K562 (cell line): ENCODE measurements at regions not wholly inside any gene's neighbourhood (a gene's known extent, or its start where the extent isn't known, plus 50 kb on each side); places are given as distances from the start of the nearest gene placed in this dataset.

Experiments
- ATF4 ChIP-seq: fragments of 450-650 bp; formaldehyde crosslinking; IDR thresholded peaks from 2 replicates; pipeline ENCODE4 v1.4.0; 2022; ENCODE audit warnings: mild to moderate bottlenecking, moderate library complexity
- E2F6 ChIP-seq, 2 experiments: IDR thresholded peaks; 2 replicates each; pipeline ENCODE4 v1.6.1; 2011; ENCODE audit warnings: borderline replicate concordance in 1 of 2, control low read depth in 1 of 2, low read depth in 1 of 2, low read length in 1 of 2, mild to moderate bottlenecking in 1 of 2, mixed read lengths in 1 of 2, moderate library complexity in 1 of 2; ENCODE audit not compliant: insufficient read depth in 1 of 2, insufficient read length in 1 of 2, poor library complexity in 1 of 2, severe bottlenecking in 1 of 2; ENCODE audit errors: extremely low read depth in 1 of 2
- EP300 ChIP-seq: IDR thresholded peaks from 2 replicates; pipeline ENCODE4 v1.6.1; 2012; ENCODE audit warnings: low read length, improper control_type of control experiment
- GTF2B ChIP-seq: IDR thresholded peaks from 2 replicates; pipeline ENCODE4 v1.6.1; 2011; ENCODE audit not compliant: insufficient read length; ENCODE audit errors: extremely low read depth
- MAFG ChIP-seq: fragments of 450-650 bp; conservative IDR thresholded peaks from 2 replicates; pipeline ENCODE4 v1.6.1; 2016; ENCODE audit warnings: missing genetic modification characterization, missing compliant biosample characterization
- MAFK ChIP-seq: IDR thresholded peaks from 2 replicates; pipeline ENCODE4 v1.6.1; 2011; ENCODE audit warnings: low read length, improper control_type of control experiment
- MAZ ChIP-seq, 2 experiments: fragments of 450-650 bp in 1 of 2; sonication (generic) in 1 of 2; formaldehyde crosslinking; IDR thresholded peaks in 1 of 2; conservative IDR thresholded peaks in 1 of 2; 2 replicates each; pipeline versions ENCODE4 v1.4.0 to v1.5.0; 2020; ENCODE audit warnings: mild to moderate bottlenecking in 1 of 2, missing genetic modification reagents in 1 of 2
- PHF8 ChIP-seq: fragments of 200-600 bp; sonication (generic); IDR thresholded peaks from 2 replicates; pipeline ENCODE4 v1.6.1; 2012; ENCODE audit warnings: mixed run types, mild to moderate bottlenecking, inconsistent platforms, low read length, moderate library complexity, borderline replicate concordance
- RBM22 ChIP-seq: fragments of 200-400 bp; formaldehyde crosslinking; IDR thresholded peaks from 2 replicates; pipeline ENCODE4 v1.6.1; 2018; ENCODE audit warnings: low read length, low read depth; ENCODE audit not compliant: poor library complexity, severe bottlenecking
- RFX1 ChIP-seq: fragments of 450-650 bp; IDR thresholded peaks from 2 replicates; pipeline ENCODE4 v1.6.1; 2016; ENCODE audit warnings: mild to moderate bottlenecking, moderate library complexity
- RFX5 ChIP-seq: IDR thresholded peaks from 2 replicates; pipeline ENCODE4 v1.6.1; 2011; ENCODE audit warnings: low read depth, mild to moderate bottlenecking, improper control_type of control experiment, low read length
- SMAD4 ChIP-seq: fragments of 250-450 bp; sonication (Bioruptor Pico); conservative IDR thresholded peaks from 2 replicates; pipeline ENCODE4 v1.8.0; 2021; ENCODE audit warnings: inconsistent platforms, mild to moderate bottlenecking, moderate library complexity
- SMARCA4 ChIP-seq: fragments of 450-650 bp; IDR thresholded peaks from 2 replicates; pipeline ENCODE4 v1.6.1; 2016
- SRSF3 ChIP-seq: fragments of 200-400 bp; formaldehyde crosslinking; IDR thresholded peaks from 2 replicates; pipeline ENCODE4 v1.6.1; 2016; ENCODE audit warnings: mild to moderate bottlenecking, low read length, moderate library complexity; ENCODE audit not compliant: insufficient read depth
- SRSF7 ChIP-seq: fragments of 200-400 bp; formaldehyde crosslinking; optimal IDR thresholded peaks from 2 replicates; pipeline ENCODE3; 2017; ENCODE audit warnings: mild to moderate bottlenecking, low read depth, low read length
- STAT5A ChIP-seq: IDR thresholded peaks from 2 replicates; pipeline ENCODE4 v1.6.1; 2012; ENCODE audit warnings: low read length, inconsistent platforms, borderline replicate concordance
- TAF1 ChIP-seq: IDR thresholded peaks from 2 replicates; pipeline ENCODE4 v1.6.1; 2011; ENCODE audit warnings: mild to moderate bottlenecking, low read length, moderate library complexity; ENCODE audit not compliant: insufficient read depth, control insufficient read depth, severe bottlenecking; ENCODE audit errors: extremely low read depth
- USF1 ChIP-seq: sonication (generic); formaldehyde crosslinking; IDR thresholded peaks from 2 replicates; pipeline ENCODE4 v1.9.0; 2022; ENCODE audit warnings: mild to moderate bottlenecking, missing genetic modification reagents
- ZBTB34 ChIP-seq: fragments of 250-450 bp; sonication (Bioruptor Pico); IDR thresholded peaks from 2 replicates; pipeline ENCODE4 v1.8.0; 2021; ENCODE audit warnings: mild to moderate bottlenecking, moderate library complexity
- ZEB2 ChIP-seq: fragments of 450-650 bp; IDR thresholded peaks from 2 replicates; pipeline ENCODE4 v1.6.1; 2016
- ZNF146 ChIP-seq: IDR thresholded peaks from one replicate; pipeline ENCODE4 v1.6.1; 2018; ENCODE audit warnings: missing compliant biosample characterization; ENCODE audit not compliant: unreplicated experiment
- ZNF184 ChIP-seq: sonication (generic); formaldehyde crosslinking; IDR thresholded peaks from 2 replicates; pipeline ENCODE4 v1.5.0; 2020; ENCODE audit warnings: missing genetic modification reagents
- ZNF444 ChIP-seq: fragments of 250-450 bp; sonication (Bioruptor Pico); IDR thresholded peaks from 2 replicates; pipeline ENCODE4 v1.4.0; 2020; ENCODE audit warnings: mild to moderate bottlenecking, moderate library complexity
- ZNF644 ChIP-seq: fragments of 200-800 bp; sonication (Bioruptor generic); IDR thresholded peaks from 2 replicates; pipeline ENCODE4 v1.6.1; 2016; ENCODE audit warnings: low read depth, missing genetic modification characterization, missing compliant biosample characterization
- ZNF780A ChIP-seq: fragments of 250-450 bp; sonication (Bioruptor Pico); IDR thresholded peaks from 2 replicates; pipeline ENCODE4 v1.5.0; 2021; ENCODE audit warnings: mild to moderate bottlenecking

GRCh38 chr4:110248831-110249253 lies 50.4 kb upstream of the ELOVL6 start (continued):
- TF ChIP-seq STAT5A (peak; percentile 98), MAFG (tag) (no peak), SMAD4 (CRISPR knock-in tag) (peak; percentile 96), RBM22 (no peak), ZNF644 (tag) (peak; percentile 90), MAFK (0 out of 2 replicates have a peak, but pooled peaks have one; percentile 18), USF1 (CRISPR knock-in tag) (no peak), ZNF780A (CRISPR knock-in tag) (no peak), RFX1 (peak; percentile 28; the same call in 1 of the 2 replicates), ATF4 (CRISPR knock-in tag) (peak; percentile 54; the same call in 1 of the 2 replicates), ZNF146 (no peak), TAF1 (peak; percentile 39), ZEB2 (peak; percentile 65; the same call in 1 of the 2 replicates), EP300 (peak; percentile 100), RFX5 (no peak), ZBTB34 (no peak), GTF2B (no peak), ZNF444 (CRISPR knock-in tag) (peak; percentile 10; the same call in 1 of the 2 replicates), ZNF184 (CRISPR knock-in tag) (peak; percentile 95), MAZ (CRISPR knock-in tag; conservative IDR thresholded peaks at IDR 0.05 in 1 of 2, IDR thresholded peaks at IDR 0.05 in 1 of 2) (peak in 1 of 2 experiments; percentile 60; a peak in 1 of 4 replicates), SMARCA4 (peak; percentile 99), SRSF3 (no peak), SRSF7 (no peak), PHF8 (no peak), E2F6 (IDR thresholded peaks at IDR 0.05; ENCODE audit: borderline replicate concordance in 1 of 2, extremely low read depth in 1 of 2, insufficient read depth in 1 of 2, insufficient read length in 1 of 2, low read depth in 1 of 2, low read length in 1 of 2, poor library complexity in 1 of 2, severe bottlenecking in 1 of 2) (no peak)
